ENCODE measurements at regions not wholly inside any gene's neighbourhood (a gene's known extent, or its start where the extent isn't known, plus 50 kb on each side); places are given as distances from the start of the nearest gene placed in this dataset.

GRCh38 chr6:22152841-22153240 lies 144.0 kb downstream of the PRL start:
- TF ChIP-seq TOX (CRISPR knock-in tag; IDR thresholded peaks at IDR 0.05; ENCODE audit: borderline replicate concordance) (no peak), GLIS3 (CRISPR knock-in tag; IDR thresholded peaks at IDR 0.05) (no peak)
